ENCODE measurements at regions not wholly inside any gene's neighbourhood (a gene's known extent, or its start where the extent isn't known, plus 50 kb on each side); places are given as distances from the start of the nearest gene placed in this dataset.

- Histone ChIP-seq H3K4me1 (no peaks in the 10 kb centered on the region), H3K27ac (no peak overlapping the region), H3K36me3 (no peaks in the 10 kb centered on the region), H3K27me3 (peaks cover 5% of the 10 kb centered on the region), H3K9me3 (no peaks in the 10 kb centered on the region), H3K4me3 (no peak overlapping the region)
- WGBS: 72% methylated on average over 2 of the region's 2 CpGs
- no peak for DNase-seq (ENCODE audit: low spot score in 2 of 2)
- TF ChIP-seq POLR2AphosphoS5 (IDR thresholded peaks at IDR 0.05) (no peak), EP300 (IDR thresholded peaks at IDR 0.05) (no peak), CTCF (IDR thresholded peaks at IDR 0.05) (no peak), POLR2A (IDR thresholded peaks at IDR 0.05) (no peak)
Measured at GRCh38 chr15:88747631-88748030, 55.6 kb upstream of the ACAN start.

- no peaks in the 10 kb centered on the region for H3K9me3 ChIP-seq
- no peak for DNase-seq (ENCODE audit: low spot score in 2 of 2)
- H3K4me3 ChIP-seq: no peak overlapping the region
- no peak overlapping the region for H3K27ac ChIP-seq
- WGBS: 42% methylated on average over 3 of the region's 3 CpGs
- no peaks in the 10 kb centered on the region for H3K4me1 ChIP-seq
- H3K27me3 ChIP-seq: peaks cover 5% of the 10 kb centered on the region
- TF ChIP-seq POLR2AphosphoS5 (IDR thresholded peaks at IDR 0.05): no peak
- no peak for TF ChIP-seq EP300 (IDR thresholded peaks at IDR 0.05)
- no peak for TF ChIP-seq POLR2A (IDR thresholded peaks at IDR 0.05)
- TF ChIP-seq CTCF (IDR thresholded peaks at IDR 0.05): no peak
- H3K36me3 ChIP-seq: no peaks in the 10 kb centered on the region
Measured at GRCh38 chr15:88748081-88748480, 55.2 kb upstream of the ACAN start.

GRCh38 chr15:88748651-88749050 is 54.6 kb upstream of the ACAN start:
- Histone ChIP-seq H3K27ac (no peak overlapping the region), H3K9me3 (no peaks in the 10 kb centered on the region), H3K4me3 (no peak overlapping the region), H3K27me3 (peaks cover 5% of the 10 kb centered on the region), H3K4me1 (no peaks in the 10 kb centered on the region), H3K36me3 (no peaks in the 10 kb centered on the region)
- TF ChIP-seq POLR2AphosphoS5 (IDR thresholded peaks at IDR 0.05) (no peak), CTCF (IDR thresholded peaks at IDR 0.05) (no peak), POLR2A (IDR thresholded peaks at IDR 0.05) (no peak), EP300 (IDR thresholded peaks at IDR 0.05) (no peak)
- no peak for DNase-seq (ENCODE audit: low spot score in 2 of 2)
- 68% methylated on average over 2 of the region's 2 CpGs for WGBS

- no peak overlapping the region for H3K4me3 ChIP-seq
- no peaks in the 10 kb centered on the region for H3K36me3 ChIP-seq
- H3K4me1 ChIP-seq: no peaks in the 10 kb centered on the region
- no peaks in the 10 kb centered on the region for H3K9me3 ChIP-seq
- peaks cover 2% of the 10 kb centered on the region for H3K27me3 ChIP-seq
- no peak overlapping the region for H3K27ac ChIP-seq
- no peak for DNase-seq (ENCODE audit: low spot score in 2 of 2)
- no peak for TF ChIP-seq POLR2A (IDR thresholded peaks at IDR 0.05)
- 83% methylated on average over 2 of the region's 2 CpGs for WGBS
Measured at GRCh38 chr15:88749699-88750098, 53.5 kb upstream of the ACAN start.

- TF ChIP-seq EP300 (IDR thresholded peaks at IDR 0.05): no peak
- TF ChIP-seq POLR2AphosphoS5 (IDR thresholded peaks at IDR 0.05): no peak
- TF ChIP-seq CTCF (IDR thresholded peaks at IDR 0.05): no peak
- no peak for TF ChIP-seq POLR2A (IDR thresholded peaks at IDR 0.05)
- 71% methylated on average over 5 of the region's 5 CpGs for WGBS
- Histone ChIP-seq H3K9me3 (no peaks in the 10 kb centered on the region), H3K27ac (no peak overlapping the region), H3K27me3 (no peaks in the 10 kb centered on the region), H3K4me1 (no peaks in the 10 kb centered on the region), H3K36me3 (no peaks in the 10 kb centered on the region), H3K4me3 (no peak overlapping the region)
- DNase-seq (ENCODE audit: low spot score in 2 of 2): no peak
Measured at GRCh38 chr15:88752501-88752900, 50.7 kb upstream of the ACAN start.

GRCh38 chr15:88752951-88753350 is 50.3 kb upstream of the ACAN start:
- Histone ChIP-seq H3K27me3 (no peaks in the 10 kb centered on the region), H3K9me3 (no peaks in the 10 kb centered on the region), H3K4me3 (no peak overlapping the region), H3K36me3 (no peaks in the 10 kb centered on the region), H3K4me1 (no peaks in the 10 kb centered on the region), H3K27ac (no peak overlapping the region)
- DNase-seq (ENCODE audit: low spot score in 2 of 2): no peak
- no peak for TF ChIP-seq CTCF (IDR thresholded peaks at IDR 0.05)
- TF ChIP-seq POLR2AphosphoS5 (IDR thresholded peaks at IDR 0.05): no peak
- TF ChIP-seq POLR2A (IDR thresholded peaks at IDR 0.05): no peak
- no peak for TF ChIP-seq EP300 (IDR thresholded peaks at IDR 0.05)

All from suprapubic skin (tissue), 4 donors.